MM.1S (cell line): ENCODE measurements at regions not wholly inside any gene's neighbourhood (a gene's known extent, or its start where the extent isn't known, plus 50 kb on each side); places are given as distances from the start of the nearest gene placed in this dataset.

ENCODE experiments used
- CTCF ChIP-seq: fragments of 300-600 bp; sonication (generic); IDR thresholded peaks from 2 replicates; pipeline ENCODE4 v1.5.1; 2016; ENCODE audit warnings: antibody characterized with exemption, low read length, mixed read lengths
- EZH2 ChIP-seq: fragments of 300-600 bp; sonication (generic); optimal IDR thresholded peaks from 2 replicates; pipeline ENCODE3; 2017; ENCODE audit warnings: low read depth, mild to moderate bottlenecking, antibody characterized with exemption, low read length, mixed read lengths
- EZH2phosphoT487 ChIP-seq: fragments of 300-600 bp; sonication (generic); IDR thresholded peaks from 2 replicates; pipeline ENCODE4 v1.6.1; 2018; ENCODE audit warnings: antibody characterized with exemption, low read length

GRCh38 chr6:74927299-74927698 is 278.6 kb downstream of the COL12A1 start:
- TF ChIP-seq CTCF (no peak), EZH2 (no peak), EZH2phosphoT487 (no peak)
